ENCODE measurements at regions not wholly inside any gene's neighbourhood (a gene's known extent, or its start where the extent isn't known, plus 50 kb on each side); places are given as distances from the start of the nearest gene placed in this dataset.

- in situ Hi-C loops (cut with MboI): no loop called here
- Histone ChIP-seq H3K27ac (no peak overlapping the region), H3K9me2 (ENCODE audit: insufficient read depth) (peaks cover 3% of the 10 kb centered on the region; the same call in 1 of the 2 replicates), H3K79me2 (ENCODE audit: insufficient read depth) (no peaks in the 10 kb centered on the region), H3F3A (ENCODE audit: insufficient read depth) (peaks cover 18% of the 10 kb centered on the region), H3K4me1 (ENCODE audit: insufficient read depth) (peaks cover 30% of the 10 kb centered on the region), H3K36me3 (ENCODE audit: low read depth) (no peaks in the 10 kb centered on the region), H2AFZ (no peak overlapping the region), H3K9me3 (ENCODE audit: low read depth) (no peaks in the 10 kb centered on the region), H4K20me1 (ENCODE audit: insufficient read depth) (no peaks in the 10 kb centered on the region), H3K4me3 (no peak overlapping the region), H3K4me2 (ENCODE audit: unreplicated experiment) (no peak overlapping the region), H3K9ac (no peak overlapping the region), H3K27me3 (replicated peaks; ENCODE audit: insufficient read depth) (no peaks in the 10 kb centered on the region)
- TF ChIP-seq EZH2 (IDR thresholded peaks at IDR 0.05; ENCODE audit: insufficient read depth, poor library complexity, severe bottlenecking) (no peak), EZH2phosphoT487 (IDR thresholded peaks at IDR 0.05; ENCODE audit: insufficient read depth, low read depth) (no peak)
- 86 to 87% methylated on average over 3 of the region's 3 CpGs for WGBS, 2 experiments (ENCODE audit: low coverage in 1 of 2, low lambda C conversion rate in 2 of 2, missing lambda C conversion rate in 2 of 2)
- DNase-seq: peak; percentile 22
Measured at GRCh38 chr1:72442262-72442661, 159.9 kb upstream of the NEGR1 start.

- Histone ChIP-seq H3K9me3 (ENCODE audit: low read depth) (no peaks in the 10 kb centered on the region), H3F3A (ENCODE audit: insufficient read depth) (peaks cover 18% of the 10 kb centered on the region), H3K79me2 (ENCODE audit: insufficient read depth) (no peaks in the 10 kb centered on the region), H4K20me1 (ENCODE audit: insufficient read depth) (no peaks in the 10 kb centered on the region), H3K4me3 (no peak overlapping the region), H3K27me3 (replicated peaks; ENCODE audit: insufficient read depth) (no peaks in the 10 kb centered on the region), H3K36me3 (ENCODE audit: low read depth) (no peaks in the 10 kb centered on the region), H3K9ac (peak overlapping the region; percentile 29), H3K4me2 (ENCODE audit: unreplicated experiment) (peak overlapping the region; percentile 49), H2AFZ (peak overlapping the region; percentile 52), H3K27ac (peak overlapping the region; percentile 69), H3K9me2 (ENCODE audit: insufficient read depth) (peaks cover 3% of the 10 kb centered on the region; the same call in 1 of the 2 replicates), H3K4me1 (ENCODE audit: insufficient read depth) (peaks cover 30% of the 10 kb centered on the region)
- in situ Hi-C loops (cut with MboI): no loop called here
- peak; percentile 75 for DNase-seq
- 94 to 100% methylated on average over 1 of the region's 1 CpG for WGBS, 2 experiments (ENCODE audit: low coverage in 1 of 2, low lambda C conversion rate in 2 of 2, missing lambda C conversion rate in 2 of 2)
- TF ChIP-seq EZH2phosphoT487 (IDR thresholded peaks at IDR 0.05; ENCODE audit: insufficient read depth, low read depth) (no peak), EZH2 (IDR thresholded peaks at IDR 0.05; ENCODE audit: insufficient read depth, poor library complexity, severe bottlenecking) (no peak)
Measured at GRCh38 chr1:72439036-72439435, 156.7 kb upstream of the NEGR1 start.

- peak overlapping the region; percentile 52 for H2AFZ ChIP-seq
- H3K9me3 ChIP-seq (ENCODE audit: low read depth): no peaks in the 10 kb centered on the region
- 0 out of 2 replicates have a peak overlapping the region, but pooled peaks have one; percentile 2 for H3K4me3 ChIP-seq
- in situ Hi-C loops (cut with MboI): no loop called here
- WGBS, 2 experiments (ENCODE audit: low coverage in 1 of 2, low lambda C conversion rate in 2 of 2, missing lambda C conversion rate in 2 of 2): 24 to 27% methylated on average over 1 of the region's 1 CpG
- peaks cover 30% of the 10 kb centered on the region for H3K4me1 ChIP-seq (ENCODE audit: insufficient read depth)
- 0 out of 2 replicates have a peak overlapping the region, but pooled peaks have one; percentile 29 for H3K9ac ChIP-seq
- H3K27me3 ChIP-seq (replicated peaks; ENCODE audit: insufficient read depth): no peaks in the 10 kb centered on the region
- no peaks in the 10 kb centered on the region for H4K20me1 ChIP-seq (ENCODE audit: insufficient read depth)
- DNase-seq: peak; percentile 55
- no peaks in the 10 kb centered on the region for H3K36me3 ChIP-seq (ENCODE audit: low read depth)
- peaks cover 3% of the 10 kb centered on the region; the same call in 1 of the 2 replicates for H3K9me2 ChIP-seq (ENCODE audit: insufficient read depth)
- TF ChIP-seq EZH2phosphoT487 (IDR thresholded peaks at IDR 0.05; ENCODE audit: insufficient read depth, low read depth) (no peak), EZH2 (IDR thresholded peaks at IDR 0.05; ENCODE audit: insufficient read depth, poor library complexity, severe bottlenecking) (no peak)
- peaks cover 18% of the 10 kb centered on the region for H3F3A ChIP-seq (ENCODE audit: insufficient read depth)
- H3K79me2 ChIP-seq (ENCODE audit: insufficient read depth): no peaks in the 10 kb centered on the region
- peak overlapping the region; percentile 69 for H3K27ac ChIP-seq
- H3K4me2 ChIP-seq (ENCODE audit: unreplicated experiment): peak overlapping the region; percentile 49
Measured at GRCh38 chr1:72438270-72438669, 155.9 kb upstream of the NEGR1 start.

GRCh38 chr1:72435025-72435424, 152.7 kb upstream of the NEGR1 start:
- H2AFZ ChIP-seq: no peak overlapping the region
- no peaks in the 10 kb centered on the region for H3K36me3 ChIP-seq (ENCODE audit: low read depth)
- H3K79me2 ChIP-seq (ENCODE audit: insufficient read depth): no peaks in the 10 kb centered on the region
- in situ Hi-C loops (cut with MboI): no loop called here
- H3K27me3 ChIP-seq (replicated peaks; ENCODE audit: insufficient read depth): no peaks in the 10 kb centered on the region
- no peaks in the 10 kb centered on the region for H3K9me2 ChIP-seq (ENCODE audit: insufficient read depth)
- H3K9me3 ChIP-seq (ENCODE audit: low read depth): no peaks in the 10 kb centered on the region
- no peak overlapping the region for H3K9ac ChIP-seq
- no peaks in the 10 kb centered on the region for H4K20me1 ChIP-seq (ENCODE audit: insufficient read depth)
- H3K4me1 ChIP-seq (ENCODE audit: insufficient read depth): peaks cover 32% of the 10 kb centered on the region
- peaks cover 17% of the 10 kb centered on the region for H3F3A ChIP-seq (ENCODE audit: insufficient read depth)
- TF ChIP-seq EZH2 (IDR thresholded peaks at IDR 0.05; ENCODE audit: insufficient read depth, poor library complexity, severe bottlenecking) (no peak), EZH2phosphoT487 (IDR thresholded peaks at IDR 0.05; ENCODE audit: insufficient read depth, low read depth) (no peak)
- H3K27ac ChIP-seq: no peak overlapping the region
- no peak overlapping the region for H3K4me2 ChIP-seq (ENCODE audit: unreplicated experiment)
- peak; percentile 34 for DNase-seq
- no peak overlapping the region for H3K4me3 ChIP-seq

GRCh38 chr1:72434070-72434469, 151.7 kb upstream of the NEGR1 start:
- Histone ChIP-seq H3K4me1 (ENCODE audit: insufficient read depth) (peaks cover 25% of the 10 kb centered on the region), H3K9ac (no peak overlapping the region), H3K4me2 (ENCODE audit: unreplicated experiment) (no peak overlapping the region), H4K20me1 (ENCODE audit: insufficient read depth) (no peaks in the 10 kb centered on the region), H3K9me3 (ENCODE audit: low read depth) (no peaks in the 10 kb centered on the region), H2AFZ (no peak overlapping the region), H3K79me2 (ENCODE audit: insufficient read depth) (no peaks in the 10 kb centered on the region), H3F3A (ENCODE audit: insufficient read depth) (peaks cover 8% of the 10 kb centered on the region; the same call in 1 of the 2 replicates), H3K4me3 (no peak overlapping the region), H3K36me3 (ENCODE audit: low read depth) (no peaks in the 10 kb centered on the region), H3K27me3 (replicated peaks; ENCODE audit: insufficient read depth) (no peaks in the 10 kb centered on the region), H3K9me2 (ENCODE audit: insufficient read depth) (no peaks in the 10 kb centered on the region), H3K27ac (no peak overlapping the region)
- in situ Hi-C loops (cut with MboI): no loop called here
- no peak for TF ChIP-seq EZH2 (IDR thresholded peaks at IDR 0.05; ENCODE audit: insufficient read depth, poor library complexity, severe bottlenecking)
- no peak for TF ChIP-seq EZH2phosphoT487 (IDR thresholded peaks at IDR 0.05; ENCODE audit: insufficient read depth, low read depth)
- 97 to 98% methylated on average over 2 of the region's 2 CpGs for WGBS, 2 experiments (ENCODE audit: low coverage in 1 of 2, low lambda C conversion rate in 2 of 2, missing lambda C conversion rate in 2 of 2)
- no peak for DNase-seq
